Hematopoietic multipotent progenitor cell treated with erythropoietin and hydrocortisone succinate and interleukin-3 and kit ligand, for 6 days (in vitro differentiated cells): ENCODE measurements at regions not wholly inside any gene's neighbourhood (a gene's known extent, or its start where the extent isn't known, plus 50 kb on each side); places are given as distances from the start of the nearest gene placed in this dataset.
"Not testable (repeated sequence)": the region's sequence is repeated elsewhere in the genome, so short reads cannot be mapped to it uniquely, and the experiment has no call there.

Experiments
- DNase-seq: peaks from one replicate; pipeline ENCODE4 v3.0.0-alpha.2; 2015

GRCh38 chr6:153526479-153526878, 395.4 kb upstream of the RGS17 start:
- DNase-seq, result no peak

- DNase-seq, result no peak
Measured at GRCh38 chr6:153525998-153526397, 394.9 kb upstream of the RGS17 start.

GRCh38 chr6:153523390-153523789, 392.3 kb upstream of the RGS17 start:
- no peak for DNase-seq

- DNase-seq, result peak; percentile 58
Measured at GRCh38 chr6:153511896-153512496, 380.9 kb upstream of the RGS17 start.

- peak; percentile 23 for DNase-seq
Measured at GRCh38 chr6:153503810-153504209, 372.7 kb upstream of the RGS17 start.

DNA sequence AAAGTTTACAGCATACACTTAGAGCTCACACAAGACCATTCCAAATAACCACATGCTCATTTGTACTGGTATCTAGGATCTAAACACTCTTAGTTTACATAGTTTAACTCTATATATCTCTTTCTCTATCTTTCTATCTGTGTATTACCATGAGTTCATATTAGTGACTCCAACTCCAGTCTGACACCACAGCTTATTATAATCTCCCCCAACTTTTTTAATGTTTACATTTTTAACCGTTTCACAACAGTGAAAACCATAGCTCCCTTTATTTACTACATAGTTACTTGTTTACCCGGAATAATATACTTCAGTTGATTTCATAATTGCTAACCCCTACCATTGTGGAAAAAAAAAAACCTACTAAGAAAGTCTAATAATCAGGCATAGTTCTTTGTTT, 362.4 kb upstream of the RGS17 start:
- no peak for DNase-seq

DNA sequence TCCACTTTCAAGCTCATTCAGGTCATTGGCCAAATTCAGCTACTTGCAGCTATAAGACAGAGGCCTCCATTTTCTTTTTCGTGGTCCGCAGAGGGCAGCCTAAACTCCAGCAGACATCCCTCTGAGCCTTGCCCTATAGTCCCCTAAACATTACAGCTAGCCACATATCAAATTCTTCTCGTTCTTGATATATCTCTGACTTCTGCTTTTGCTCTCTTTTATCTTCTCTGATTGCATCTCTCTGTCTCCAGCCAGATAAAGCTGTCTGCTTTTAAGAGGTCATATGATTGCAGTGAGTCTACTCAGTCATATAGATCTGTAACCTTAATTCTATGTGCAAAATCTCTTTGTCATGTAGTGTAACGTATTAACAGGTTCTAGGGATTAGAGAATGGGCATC, 358.4 kb upstream of the RGS17 start:
- DNase-seq, result peak; percentile 5

- no peak for DNase-seq
Measured at GRCh38 chr6:153488267-153488666, 357.2 kb upstream of the RGS17 start.

GRCh38 chr6:153485072-153485471, 354.0 kb upstream of the RGS17 start:
- no peak for DNase-seq

DNA sequence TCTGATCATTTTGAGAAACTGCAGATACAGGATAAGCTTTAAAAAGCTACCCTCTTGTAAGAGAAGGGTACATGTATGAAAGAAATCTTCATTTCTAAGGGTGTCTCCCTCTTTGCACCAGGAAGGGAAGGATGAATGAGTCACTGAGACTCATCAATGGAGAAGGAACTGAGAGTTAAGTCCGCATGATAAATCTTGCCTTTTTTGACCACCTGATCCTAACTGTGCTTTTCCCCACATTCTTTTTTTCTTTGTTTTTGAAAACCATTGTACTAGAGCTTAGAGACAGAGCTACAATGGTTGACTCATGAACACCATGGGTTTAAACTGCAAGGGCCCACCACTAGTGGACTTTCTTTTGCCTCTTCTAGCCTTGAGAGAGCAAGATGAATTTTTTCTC, 353.0 kb upstream of the RGS17 start:
- DNase-seq, result no peak

DNA sequence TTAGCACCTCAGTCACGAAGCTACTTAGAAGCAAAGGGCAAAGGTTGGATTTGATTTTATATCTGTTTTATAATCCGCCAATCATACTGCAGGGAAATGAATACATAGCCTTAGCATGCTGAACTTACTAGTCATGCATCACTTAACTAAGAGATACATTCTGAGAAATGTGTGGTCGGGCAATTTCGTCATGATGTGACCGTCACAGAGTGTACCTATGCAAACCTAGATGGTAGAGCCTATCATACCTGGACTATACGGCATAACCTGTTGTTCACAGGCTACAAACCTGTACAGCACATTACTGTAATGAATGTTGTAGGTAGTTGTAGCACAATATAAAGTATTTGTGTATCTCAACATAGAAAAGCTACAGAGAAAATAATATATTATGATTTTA, 345.2 kb upstream of the RGS17 start:
- DNase-seq, result no peak

- no peak for DNase-seq
Measured at GRCh38 chr6:153465050-153465449, 334.0 kb upstream of the RGS17 start.

DNA sequence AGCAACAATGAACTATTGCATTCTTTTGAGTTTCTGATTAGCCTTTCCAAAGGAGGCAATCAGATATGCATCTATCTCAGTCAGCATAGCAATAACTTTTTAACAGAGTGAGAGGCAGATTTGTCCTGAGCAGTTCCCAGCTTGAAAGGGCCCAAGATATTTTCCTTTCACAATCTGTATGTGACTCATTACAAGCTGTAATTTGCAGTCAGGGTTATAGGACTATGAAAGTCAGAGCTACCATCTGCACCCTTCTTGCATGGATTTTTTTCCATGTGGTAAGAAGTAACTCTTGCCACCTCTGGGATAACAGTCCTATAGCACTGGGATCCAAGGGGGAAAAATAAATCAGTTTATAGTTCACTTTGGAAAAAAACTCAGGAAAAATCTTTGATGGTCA, 318.2 kb upstream of the RGS17 start:
- DNase-seq, result no peak

DNA sequence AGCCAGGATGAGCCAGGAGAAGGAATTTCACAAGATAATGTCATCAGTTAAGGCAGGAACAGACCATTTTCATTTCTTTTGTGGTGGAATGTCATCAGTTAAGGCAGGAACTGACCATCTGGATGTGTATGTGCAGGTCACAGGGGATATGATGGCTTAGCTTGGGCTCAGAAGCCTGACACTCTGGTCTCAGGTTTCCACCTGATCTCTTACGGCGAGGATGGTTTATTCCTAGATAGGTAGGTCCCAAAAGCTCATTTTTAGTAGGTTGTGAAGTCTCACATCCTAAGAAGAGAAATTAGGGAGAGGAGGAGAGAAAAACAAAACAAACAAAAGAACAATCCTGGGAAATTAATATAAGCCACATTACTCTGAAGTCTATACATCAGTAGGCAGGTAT, 311.7 kb upstream of the RGS17 start:
- not testable (repeated sequence) for DNase-seq

DNA sequence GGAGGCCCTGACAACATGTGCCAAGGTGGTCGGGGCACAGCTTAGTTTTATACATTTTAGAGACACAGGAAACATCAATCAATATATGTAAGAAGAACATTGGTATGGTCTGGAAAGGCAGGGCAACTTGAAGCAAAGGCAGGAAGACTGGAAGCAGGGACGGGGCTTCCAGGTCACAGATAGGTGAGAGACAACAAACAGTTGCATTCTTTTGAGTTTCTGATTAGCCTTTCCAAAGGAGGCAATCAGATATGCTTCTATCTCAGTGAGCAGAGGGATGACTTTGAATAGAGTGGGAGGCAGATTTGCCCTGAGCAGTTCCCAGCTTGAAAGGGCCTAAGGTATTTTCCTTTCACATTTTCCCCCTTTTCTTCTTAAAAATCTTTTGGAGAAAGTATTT, 311.0 kb upstream of the RGS17 start:
- DNase-seq, result no peak

DNA sequence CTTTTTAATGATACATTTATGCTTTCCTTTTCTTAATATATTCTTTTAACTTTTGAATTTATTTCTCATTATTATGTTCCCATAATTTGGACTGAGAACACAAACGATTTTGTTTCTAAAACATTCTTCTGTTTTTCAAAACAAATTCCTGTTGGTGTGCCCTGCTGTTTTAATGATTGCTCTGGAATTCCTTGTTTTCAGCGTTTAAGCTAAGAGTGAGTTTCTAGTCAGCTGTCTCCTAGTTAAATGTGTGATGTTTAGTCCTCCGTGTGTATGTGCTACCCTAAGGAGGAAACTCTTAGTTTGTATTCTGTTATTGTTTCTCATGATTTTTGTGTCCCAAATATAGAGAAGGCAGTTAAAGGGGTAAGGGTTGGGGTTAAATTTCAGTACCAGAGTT, 306.1 kb upstream of the RGS17 start:
- no peak for DNase-seq

DNA sequence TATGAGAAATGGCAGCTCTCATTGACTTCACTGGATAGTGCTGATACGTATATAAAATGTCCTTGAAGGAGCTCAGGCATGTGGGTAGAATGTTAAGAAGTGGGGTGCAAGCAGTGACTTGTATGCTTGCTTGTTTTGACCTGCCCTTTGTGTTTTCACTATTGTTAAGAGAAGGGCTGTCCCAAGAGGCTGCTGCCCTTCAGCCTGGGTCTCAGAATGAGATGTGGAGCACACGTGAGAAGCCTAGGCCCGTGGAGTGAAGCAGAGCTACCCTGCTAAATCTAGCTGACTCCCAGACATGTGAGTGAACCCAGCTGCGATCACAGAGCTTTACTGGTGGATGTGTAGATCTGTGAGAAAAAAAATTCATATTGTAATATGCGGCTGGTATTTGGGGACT, 305.3 kb upstream of the RGS17 start:
- no peak for DNase-seq

- no peak for DNase-seq
Measured at GRCh38 chr6:153435787-153436186, 304.7 kb upstream of the RGS17 start.

DNA sequence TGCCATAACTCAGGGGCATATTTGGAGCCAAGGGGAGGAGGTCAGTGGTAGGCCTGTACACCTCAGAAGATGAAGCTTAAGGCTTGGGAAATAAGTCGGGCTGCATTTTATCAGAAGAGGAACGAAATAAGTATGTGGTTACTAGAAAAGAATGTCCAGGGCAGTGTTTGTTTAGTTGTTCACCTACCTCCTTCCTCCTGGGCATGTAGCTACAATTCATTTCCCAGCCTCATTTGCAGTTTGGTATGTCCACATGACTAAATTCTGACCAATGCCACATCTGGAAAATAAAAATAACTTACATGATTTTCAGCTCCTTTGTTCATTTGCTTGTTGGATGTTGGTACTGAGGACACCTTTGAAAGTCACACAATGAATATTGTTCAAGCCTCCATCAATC, 294.5 kb upstream of the RGS17 start:
- no peak for DNase-seq

DNA sequence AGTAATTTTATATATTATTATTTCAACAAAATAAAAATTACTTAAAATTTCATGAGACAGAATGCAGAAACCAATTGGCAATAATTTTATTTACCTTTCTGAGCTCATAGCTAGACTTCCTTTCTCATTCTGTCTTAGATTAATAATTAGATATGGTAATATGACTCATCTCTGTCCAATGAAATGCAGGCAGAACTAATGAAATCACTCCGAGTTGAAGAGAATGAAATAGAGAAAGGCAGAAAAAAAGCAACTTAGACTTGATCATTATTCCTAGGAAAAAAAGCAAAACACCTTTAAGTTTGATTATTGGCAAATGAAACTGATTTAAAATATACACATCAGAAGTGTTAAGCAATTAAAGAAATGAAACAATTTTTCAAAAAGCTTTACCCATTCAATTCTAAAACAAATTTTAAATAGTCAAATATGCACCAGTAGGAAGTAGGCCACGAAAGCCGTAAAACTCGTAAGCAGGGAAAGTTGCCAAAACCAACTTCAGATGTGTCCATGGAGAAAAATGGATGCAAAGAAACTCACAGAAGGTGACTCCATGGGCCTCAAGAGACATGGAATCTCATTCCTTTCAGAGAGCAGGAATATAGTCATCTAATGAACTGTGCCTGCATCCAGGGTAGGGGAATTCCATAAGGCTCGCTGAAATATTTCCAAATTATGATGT, 293.8 kb upstream of the RGS17 start:
- no peak for DNase-seq

GRCh38 chr6:153412519-153412918, 281.4 kb upstream of the RGS17 start:
- DNase-seq, result no peak

- DNase-seq, result no peak
Measured at GRCh38 chr6:153411070-153411648, 280.1 kb upstream of the RGS17 start.

GRCh38 chr6:153405931-153406330, 274.8 kb upstream of the RGS17 start:
- no peak for DNase-seq

GRCh38 chr6:153401751-153402150, 270.7 kb upstream of the RGS17 start:
- no peak for DNase-seq

GRCh38 chr6:153392156-153392555, 261.1 kb upstream of the RGS17 start:
- no peak for DNase-seq
